ENCODE measurements at regions not wholly inside any gene's neighbourhood (a gene's known extent, or its start where the extent isn't known, plus 50 kb on each side); places are given as distances from the start of the nearest gene placed in this dataset.

DNA sequence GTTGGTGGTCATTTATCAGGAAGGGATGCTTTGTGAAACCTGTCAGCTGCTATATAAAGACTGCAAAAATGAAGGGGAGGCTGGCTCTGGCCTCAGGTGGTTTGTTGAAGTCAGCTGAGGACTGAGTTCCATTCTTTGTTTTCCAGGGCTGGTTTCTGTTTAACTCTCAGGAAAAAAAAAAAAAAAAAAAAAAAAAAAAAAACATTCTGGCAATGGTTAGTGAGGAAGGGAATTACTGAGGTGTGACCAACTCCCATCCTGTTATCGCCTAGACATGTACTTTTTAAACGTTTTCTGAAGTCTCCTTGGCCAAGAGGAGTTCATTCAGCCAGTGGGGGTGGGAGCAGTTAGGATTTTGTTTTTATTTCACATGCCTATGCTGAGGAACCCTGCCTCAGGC, 316.3 kb downstream of the OXSM start (continued):
- TF ChIP-seq, protein P1, sequence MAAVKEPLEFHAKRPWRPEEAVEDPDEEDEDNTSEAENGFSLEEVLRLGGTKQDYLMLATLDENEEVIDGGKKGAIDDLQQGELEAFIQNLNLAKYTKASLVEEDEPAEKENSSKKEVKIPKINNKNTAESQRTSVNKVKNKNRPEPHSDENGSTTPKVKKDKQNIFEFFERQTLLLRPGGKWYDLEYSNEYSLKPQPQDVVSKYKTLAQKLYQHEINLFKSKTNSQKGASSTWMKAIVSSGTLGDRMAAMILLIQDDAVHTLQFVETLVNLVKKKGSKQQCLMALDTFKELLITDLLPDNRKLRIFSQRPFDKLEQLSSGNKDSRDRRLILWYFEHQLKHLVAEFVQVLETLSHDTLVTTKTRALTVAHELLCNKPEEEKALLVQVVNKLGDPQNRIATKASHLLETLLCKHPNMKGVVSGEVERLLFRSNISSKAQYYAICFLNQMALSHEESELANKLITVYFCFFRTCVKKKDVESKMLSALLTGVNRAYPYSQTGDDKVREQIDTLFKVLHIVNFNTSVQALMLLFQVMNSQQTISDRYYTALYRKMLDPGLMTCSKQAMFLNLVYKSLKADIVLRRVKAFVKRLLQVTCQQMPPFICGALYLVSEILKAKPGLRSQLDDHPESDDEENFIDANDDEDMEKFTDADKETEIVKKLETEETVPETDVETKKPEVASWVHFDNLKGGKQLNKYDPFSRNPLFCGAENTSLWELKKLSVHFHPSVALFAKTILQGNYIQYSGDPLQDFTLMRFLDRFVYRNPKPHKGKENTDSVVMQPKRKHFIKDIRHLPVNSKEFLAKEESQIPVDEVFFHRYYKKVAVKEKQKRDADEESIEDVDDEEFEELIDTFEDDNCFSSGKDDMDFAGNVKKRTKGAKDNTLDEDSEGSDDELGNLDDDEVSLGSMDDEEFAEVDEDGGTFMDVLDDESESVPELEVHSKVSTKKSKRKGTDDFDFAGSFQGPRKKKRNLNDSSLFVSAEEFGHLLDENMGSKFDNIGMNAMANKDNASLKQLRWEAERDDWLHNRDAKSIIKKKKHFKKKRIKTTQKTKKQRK (IDR thresholded peaks at IDR 0.05; ENCODE audit: borderline replicate concordance, low read depth, low read length) = no peak
- TF ChIP-seq C11orf30 (IDR thresholded peaks at IDR 0.05; ENCODE audit: low read depth) (no peak), RBM22 (IDR thresholded peaks at IDR 0.05; ENCODE audit: low read depth, low read length, poor library complexity, severe bottlenecking) (no peak), MTA2 (IDR thresholded peaks at IDR 0.05; ENCODE audit: low read depth) (no peak), ARNT (IDR thresholded peaks at IDR 0.05) (no peak), SRSF9 (IDR thresholded peaks at IDR 0.05; ENCODE audit: borderline replicate concordance, low read depth, low read length) (no peak), DDX20 (tag; IDR thresholded peaks at IDR 0.05; ENCODE audit: low read depth) (no peak), MAFK (IDR thresholded peaks at IDR 0.05; ENCODE audit: low read length) (no peak)
- TF ChIP-seq, protein P2, sequence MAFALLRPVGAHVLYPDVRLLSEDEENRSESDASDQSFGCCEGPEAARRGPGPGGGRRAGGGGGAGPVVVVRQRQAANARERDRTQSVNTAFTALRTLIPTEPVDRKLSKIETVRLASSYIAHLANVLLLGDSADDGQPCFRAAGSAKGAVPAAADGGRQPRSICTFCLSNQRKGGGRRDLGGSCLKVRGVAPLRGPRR (CRISPR knock-in tag; IDR thresholded peaks at IDR 0.05) = no peak
- TF ChIP-seq, protein P3, sequence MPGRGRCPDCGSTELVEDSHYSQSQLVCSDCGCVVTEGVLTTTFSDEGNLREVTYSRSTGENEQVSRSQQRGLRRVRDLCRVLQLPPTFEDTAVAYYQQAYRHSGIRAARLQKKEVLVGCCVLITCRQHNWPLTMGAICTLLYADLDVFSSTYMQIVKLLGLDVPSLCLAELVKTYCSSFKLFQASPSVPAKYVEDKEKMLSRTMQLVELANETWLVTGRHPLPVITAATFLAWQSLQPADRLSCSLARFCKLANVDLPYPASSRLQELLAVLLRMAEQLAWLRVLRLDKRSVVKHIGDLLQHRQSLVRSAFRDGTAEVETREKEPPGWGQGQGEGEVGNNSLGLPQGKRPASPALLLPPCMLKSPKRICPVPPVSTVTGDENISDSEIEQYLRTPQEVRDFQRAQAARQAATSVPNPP (IDR thresholded peaks at IDR 0.05; ENCODE audit: borderline replicate concordance, insufficient read depth, insufficient read length) = no peak

All from K562 (cell line).